HG02623 (cell line): ENCODE measurements at regions not wholly inside any gene's neighbourhood (a gene's known extent, or its start where the extent isn't known, plus 50 kb on each side); places are given as distances from the start of the nearest gene placed in this dataset.

Experiments
- ATAC-seq: cut with Tn5 transposase; IDR thresholded peaks from one replicate; pipeline ENCODE4 v1.9.1; 2021; ENCODE audit warnings: moderate library complexity; ENCODE audit not compliant: unreplicated experiment

GRCh38 chr1:59017501-59018231, 233.8 kb upstream of the JUN start:
- ATAC-seq = no peak

GRCh38 chr1:59018446-59018845, 234.6 kb upstream of the JUN start:
- ATAC-seq = no peak

DNA sequence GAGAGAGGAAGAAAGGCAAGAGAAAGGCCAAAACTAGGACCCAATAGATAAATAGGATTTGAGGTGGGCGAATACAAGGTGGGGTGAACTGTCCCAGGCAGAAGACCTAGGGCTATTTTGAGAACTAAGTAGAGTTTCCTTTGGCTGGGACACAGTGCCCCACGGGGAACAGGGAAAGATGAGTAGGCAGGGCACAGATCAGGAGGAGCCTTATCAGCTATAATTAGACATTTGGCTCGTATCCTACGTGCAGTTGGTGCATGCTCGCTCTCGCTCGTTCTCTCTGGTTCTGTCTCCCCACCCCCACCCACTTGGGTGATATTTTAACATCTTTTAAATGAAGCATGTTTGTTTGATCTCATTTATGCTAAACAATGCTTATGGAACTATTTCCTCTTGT, 235.0 kb upstream of the JUN start:
- ATAC-seq = no peak

- peak; percentile 91 for ATAC-seq
These were observed 236.5 kb upstream of the JUN start for GRCh38 chr1:59020151-59020997.

DNA sequence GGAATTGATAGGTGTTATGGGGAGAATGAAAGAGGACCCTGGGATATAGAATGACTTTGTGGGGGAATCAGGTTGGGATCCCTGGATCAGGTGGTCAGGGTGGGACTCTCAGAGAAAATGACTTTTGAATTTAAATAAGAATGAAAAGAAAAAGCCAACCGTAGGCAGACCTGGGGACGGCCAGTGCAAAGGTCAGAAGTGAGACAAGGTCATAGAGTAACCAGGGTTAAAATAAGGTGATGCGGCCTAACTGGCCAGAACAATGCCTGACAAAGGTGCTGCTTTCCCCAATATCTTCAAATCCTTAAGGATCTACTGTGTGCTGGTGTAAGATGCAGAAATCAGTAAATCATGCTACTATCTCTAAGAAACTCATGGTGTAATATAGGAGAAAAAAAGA, 238.4 kb upstream of the JUN start:
- no peak for ATAC-seq

DNA sequence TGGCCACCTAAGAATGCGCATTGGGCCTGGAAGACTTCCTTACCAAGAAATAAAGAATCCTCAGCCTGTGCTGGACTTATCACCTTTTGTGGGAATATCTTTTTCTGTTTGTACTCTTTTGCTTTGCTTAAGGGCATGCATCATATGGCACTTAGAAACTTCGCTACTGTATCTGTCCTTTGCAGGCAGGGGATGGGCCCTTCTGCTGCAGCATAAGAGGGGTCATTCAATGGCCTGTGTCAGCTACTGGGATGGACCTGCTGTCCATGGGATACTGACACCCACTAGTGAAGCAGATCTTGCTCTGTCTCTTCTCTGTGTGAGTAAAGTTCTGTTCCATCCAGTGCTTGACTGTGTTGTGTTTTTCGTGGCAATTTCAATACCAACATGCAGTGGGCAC, 239.0 kb upstream of the JUN start:
- ATAC-seq = no peak

- ATAC-seq = no peak
These were observed 241.4 kb upstream of the JUN start for GRCh38 chr1:59025201-59025600.

GRCh38 chr1:59025898-59026426, 242.1 kb upstream of the JUN start:
- ATAC-seq = peak; percentile 86

- peak; percentile 19 for ATAC-seq
These were observed 242.7 kb upstream of the JUN start for GRCh38 chr1:59026472-59026948.

- no peak for ATAC-seq
These were observed 243.3 kb upstream of the JUN start for GRCh38 chr1:59027177-59027576.

- no peak for ATAC-seq
These were observed 244.2 kb upstream of the JUN start for GRCh38 chr1:59028048-59028447.

GRCh38 chr1:59029411-59030167, 245.7 kb upstream of the JUN start:
- ATAC-seq = no peak

- no peak for ATAC-seq
These were observed 248.4 kb upstream of the JUN start for GRCh38 chr1:59032228-59032627.

- ATAC-seq = no peak
These were observed 249.9 kb upstream of the JUN start for GRCh38 chr1:59033761-59034160.

DNA sequence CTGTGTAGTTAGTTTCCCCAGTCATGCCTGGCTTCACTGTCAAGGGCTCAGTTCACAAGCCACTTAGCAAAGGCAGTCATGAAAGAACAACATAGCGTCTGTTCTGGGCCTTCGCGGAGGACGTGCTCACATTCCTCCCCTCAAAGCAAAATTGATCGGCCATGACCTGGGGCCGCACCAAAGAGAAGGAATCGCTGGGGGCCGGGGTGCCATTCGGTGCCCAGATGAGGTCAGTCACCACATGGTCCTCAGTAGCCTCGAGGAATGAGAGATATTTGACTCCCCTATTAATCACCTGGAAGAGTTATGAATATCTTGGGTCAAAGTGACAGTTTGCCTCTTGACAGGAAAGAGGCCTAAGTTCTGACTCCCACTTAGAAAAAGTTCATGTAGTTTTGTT, 251.1 kb upstream of the JUN start:
- ATAC-seq = no peak

DNA sequence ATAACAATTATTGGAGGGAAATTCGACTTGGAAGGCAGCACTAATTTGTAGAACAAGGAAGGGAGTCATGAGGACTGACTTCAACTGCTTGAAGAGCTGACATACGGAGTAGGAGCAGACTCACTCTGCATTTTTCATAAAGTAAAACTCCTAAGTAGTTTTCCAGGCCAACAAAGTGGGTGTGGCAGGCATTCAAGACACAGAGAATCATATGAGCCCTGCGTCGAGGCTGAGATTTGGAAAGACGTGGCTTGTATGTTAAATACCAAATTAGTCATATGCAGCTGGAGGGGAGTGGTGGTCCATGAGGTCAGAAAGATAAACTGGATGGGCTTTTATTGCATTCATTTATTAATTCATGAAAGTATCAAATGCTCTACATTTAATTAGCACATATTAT, 255.7 kb upstream of the JUN start:
- ATAC-seq = no peak

DNA sequence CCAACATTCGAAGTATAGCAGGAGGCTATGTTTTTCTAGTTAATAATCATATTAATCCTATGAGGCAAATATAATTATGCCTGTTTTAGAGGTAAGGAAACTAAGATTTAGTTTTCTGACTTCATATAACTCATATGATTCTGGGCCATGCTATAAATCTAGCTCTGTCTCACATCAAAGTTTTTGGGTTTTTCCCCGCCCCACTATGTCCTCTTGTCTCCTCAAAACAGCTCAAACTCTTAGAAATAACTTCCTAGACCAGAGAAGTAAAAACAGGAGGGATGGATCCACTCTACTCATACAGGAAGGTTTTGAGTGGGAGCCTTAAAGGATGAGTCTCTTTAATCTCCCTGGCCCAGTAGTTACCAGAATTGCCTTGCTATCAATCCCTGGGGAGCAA, 256.4 kb upstream of the FGGY start:
- ATAC-seq = no peak

GRCh38 chr1:59041646-59042277, 255.1 kb upstream of the FGGY start:
- ATAC-seq = no peak

DNA sequence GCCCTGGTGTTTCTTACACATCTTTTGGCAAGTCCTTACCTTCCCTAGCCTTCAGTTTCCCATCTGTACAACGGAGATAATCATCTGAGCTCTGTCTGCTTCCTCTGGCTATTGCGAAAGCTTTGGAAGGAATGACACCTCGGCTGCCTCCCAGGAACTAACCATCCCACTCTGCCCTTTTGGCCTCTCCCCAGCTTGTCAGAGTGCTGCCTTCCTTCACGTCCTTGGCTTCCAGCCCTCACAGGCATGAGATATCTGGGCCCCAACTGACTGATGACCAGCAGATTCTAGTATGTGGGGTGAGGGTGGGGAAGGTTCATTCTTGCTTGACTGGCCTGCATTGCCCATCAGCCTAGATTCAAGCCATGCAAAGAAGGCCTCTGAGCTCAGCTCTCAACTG, 253.1 kb upstream of the FGGY start:
- ATAC-seq = no peak

- no peak for ATAC-seq
These were observed 252.3 kb upstream of the FGGY start for GRCh38 chr1:59044535-59045121.
